GM23338 (cell line): ENCODE measurements at regions not wholly inside any gene's neighbourhood (a gene's known extent, or its start where the extent isn't known, plus 50 kb on each side); places are given as distances from the start of the nearest gene placed in this dataset.

Experiments used
- ATAC-seq: fragments of 200-7000 bp; cut with Tn5 transposase; 3 replicates; pipeline ENCODE4 v1.9.1; 2020
- DNase-seq: peaks from one replicate; pipeline ENCODE4 v3.0.0-alpha.2; 2015; ENCODE audit warnings: low spot score
- H2AFZ ChIP-seq: fragments of 200-600 bp; sonication (generic); 2 replicates; pipeline ENCODE4 v1.8.0; 2016; ENCODE audit warnings: antibody characterized with exemption, mild to moderate bottlenecking, moderate library complexity
- H3F3A ChIP-seq: fragments of 200-600 bp; sonication (generic); replicated peaks from 2 replicates; pipeline ENCODE4 v1.8.0; 2017; ENCODE audit warnings: antibody characterized with exemption, mixed run types, low read depth
- H3K27ac ChIP-seq: fragments of 200-600 bp; sonication (generic); 2 replicates; pipeline ENCODE4 v1.6.1; 2016; ENCODE audit warnings: low read depth
- H3K27me3 ChIP-seq: fragments of 200-600 bp; sonication (generic); 2 replicates; pipeline ENCODE4 v1.8.0; 2016; ENCODE audit warnings: mild to moderate bottlenecking, mixed run types, moderate library complexity; ENCODE audit not compliant: insufficient read depth
- H3K36me3 ChIP-seq: fragments of 200-600 bp; sonication (generic); 2 replicates; pipeline ENCODE4 v1.8.0; 2016; ENCODE audit warnings: mild to moderate bottlenecking; ENCODE audit not compliant: insufficient read depth
- H3K4me1 ChIP-seq: fragments of 200-600 bp; sonication (generic); 2 replicates; pipeline ENCODE4 v1.8.0; 2016; ENCODE audit warnings: mild to moderate bottlenecking, moderate library complexity; ENCODE audit not compliant: insufficient read depth
- H3K4me2 ChIP-seq: fragments of 200-600 bp; sonication (generic); 2 replicates; pipeline ENCODE4 v1.7.1; 2017; ENCODE audit warnings: mixed run types
- H3K4me3 ChIP-seq: fragments of 200-600 bp; sonication (generic); 2 replicates; pipeline ENCODE4 v1.6.1; 2016; ENCODE audit warnings: mixed run types
- H3K79me2 ChIP-seq: fragments of 200-600 bp; sonication (generic); replicated peaks from 2 replicates; pipeline ENCODE4 v1.8.0; 2017; ENCODE audit warnings: mild to moderate bottlenecking; ENCODE audit not compliant: insufficient read depth
- H3K9me2 ChIP-seq: fragments of 200-600 bp; sonication (generic); 2 replicates; pipeline ENCODE4 v1.8.0; 2017; ENCODE audit not compliant: insufficient read depth
- H4K20me1 ChIP-seq: fragments of 200-600 bp; sonication (generic); replicated peaks from 2 replicates; pipeline ENCODE4 v1.8.0; 2017; ENCODE audit warnings: mild to moderate bottlenecking; ENCODE audit not compliant: insufficient read depth
- H3K27ac Mint-ChIP-seq: 2 replicates; pipeline ENCODE4 v1.8.0; 2020; ENCODE audit warnings: inconsistent platforms, mild to moderate bottlenecking, moderate library complexity, mixed read lengths
- H3K27me3 Mint-ChIP-seq: 3 replicates; pipeline ENCODE4 v1.8.0; 2022; ENCODE audit warnings: low read depth, mild to moderate bottlenecking, moderate library complexity, mixed read lengths, inconsistent platforms; ENCODE audit not compliant: insufficient read depth, poor library complexity
- H3K36me3 Mint-ChIP-seq: 3 replicates; pipeline ENCODE4 v1.8.0; 2021; ENCODE audit warnings: low read depth, mild to moderate bottlenecking, inconsistent platforms, moderate library complexity, mixed read lengths
- H3K4me1 Mint-ChIP-seq: 3 replicates; pipeline ENCODE4 v1.8.0; 2020; ENCODE audit warnings: mild to moderate bottlenecking, inconsistent platforms, mixed read lengths
- H3K4me3 Mint-ChIP-seq: 3 replicates; pipeline ENCODE4 v1.8.0; 2021; ENCODE audit warnings: moderate library complexity, mild to moderate bottlenecking, inconsistent platforms, mixed read lengths
- H3K9me3 Mint-ChIP-seq: 3 replicates; pipeline ENCODE4 v1.8.0; 2020; ENCODE audit warnings: moderate library complexity, mild to moderate bottlenecking, inconsistent platforms, mixed read lengths
- CREB1 ChIP-seq: fragments of 250-450 bp; sonication (Bioruptor Pico); IDR thresholded peaks from 2 replicates; pipeline ENCODE4 v1.5.0; 2020; ENCODE audit warnings: low read depth, mild to moderate bottlenecking, moderate library complexity
- ETS1 ChIP-seq: IDR thresholded peaks from 2 replicates; pipeline ENCODE4 v1.6.1; 2016; ENCODE audit warnings: antibody characterized with exemption
- EZH2 ChIP-seq: fragments of 200-600 bp; sonication (generic); IDR thresholded peaks from one replicate; pipeline ENCODE4 v1.8.0; 2017; ENCODE audit warnings: antibody characterized with exemption, mild to moderate bottlenecking, low read depth; ENCODE audit not compliant: unreplicated experiment
- EZH2phosphoT487 ChIP-seq: fragments of 200-600 bp; sonication (generic); IDR thresholded peaks from one replicate; pipeline ENCODE4 v1.8.1; 2018; ENCODE audit warnings: antibody characterized with exemption; ENCODE audit not compliant: unreplicated experiment
- JUNB ChIP-seq: IDR thresholded peaks from one replicate; pipeline ENCODE4 v1.6.1; 2016; ENCODE audit warnings: antibody characterized with exemption; ENCODE audit not compliant: unreplicated experiment
- NANOG ChIP-seq: IDR thresholded peaks from 2 replicates; pipeline ENCODE4 v1.6.1; 2016; ENCODE audit warnings: antibody characterized with exemption, borderline replicate concordance
- POLR2AphosphoS5 ChIP-seq: IDR thresholded peaks from 2 replicates; pipeline ENCODE4 v1.6.1; 2016; ENCODE audit warnings: antibody characterized with exemption, low read depth
- STAT1 ChIP-seq: IDR thresholded peaks from one replicate; pipeline ENCODE4 v1.6.1; 2016; ENCODE audit warnings: antibody characterized with exemption; ENCODE audit not compliant: unreplicated experiment
- ZNF114 ChIP-seq: fragments of 250-450 bp; sonication (Bioruptor Pico); IDR thresholded peaks from 2 replicates; pipeline ENCODE4 v1.5.0; 2020; ENCODE audit warnings: mild to moderate bottlenecking, moderate library complexity
- ZNF331 ChIP-seq: fragments of 250-450 bp; sonication (Bioruptor Pico); IDR thresholded peaks from 2 replicates; pipeline ENCODE4 v1.5.0; 2020; ENCODE audit warnings: low read depth, mild to moderate bottlenecking, moderate library complexity
- TF ChIP-seq, protein P1 (sequence below): IDR thresholded peaks from one replicate; pipeline ENCODE4 v1.6.1; 2018; ENCODE audit warnings: antibody characterized with exemption; ENCODE audit not compliant: unreplicated experiment
- TF ChIP-seq, protein P2 (sequence below): fragments of 250-450 bp; sonication (Bioruptor Pico); IDR thresholded peaks from 2 replicates; pipeline ENCODE4 v1.5.0; 2020; ENCODE audit warnings: mild to moderate bottlenecking, moderate library complexity

- TF ChIP-seq EZH2: no peak
- no peak for TF ChIP-seq ETS1
These were observed 923.7 kb upstream of the CNTNAP5 start (continued) for GRCh38 chr2:123101434-123101833.

DNA sequence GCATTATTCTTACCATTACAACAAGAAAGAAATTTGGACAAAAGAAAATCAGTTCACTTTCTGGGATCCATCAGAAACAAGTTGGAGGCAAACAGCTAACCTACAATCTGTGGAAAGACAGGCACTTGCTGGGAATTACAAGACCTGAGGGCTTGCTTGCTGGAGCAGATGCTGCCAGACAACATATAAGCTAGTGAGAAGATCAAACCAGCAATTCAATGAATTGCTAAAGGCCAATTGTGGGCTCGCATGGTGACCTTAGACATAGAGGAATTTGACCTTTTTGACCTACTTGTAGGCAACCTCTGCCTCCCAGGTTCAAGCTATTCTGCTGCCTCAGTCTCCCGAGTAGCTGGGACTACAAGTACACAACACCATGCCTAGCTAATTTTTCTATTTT, 921.2 kb upstream of the CNTNAP5 start:
- no peaks in the 10 kb centered on the region for H3K4me1 ChIP-seq
- DNase-seq (no peak), ATAC-seq (no peak)
- Mint-ChIP-seq H3K27ac (no peak overlapping the region), H3K4me1 (no peaks in the 10 kb centered on the region), H3K27me3 (peaks cover 1% of the 10 kb centered on the region), H3K4me3 (no peak overlapping the region), H3K36me3 (no peaks in the 10 kb centered on the region), H3K9me3 (no peaks in the 10 kb centered on the region)
- peaks cover 4% of the 10 kb centered on the region; the same call in 1 of the 2 replicates for H3K9me2 ChIP-seq
- no peak overlapping the region for H3K27ac ChIP-seq
- no peaks in the 10 kb centered on the region for H4K20me1 ChIP-seq
- no peak overlapping the region for H3K4me2 ChIP-seq
- no peak overlapping the region for H2AFZ ChIP-seq
- H3K36me3 ChIP-seq: no peaks in the 10 kb centered on the region
- no peaks in the 10 kb centered on the region for H3F3A ChIP-seq
- H3K4me3 ChIP-seq: no peak overlapping the region
- H3K79me2 ChIP-seq: no peaks in the 10 kb centered on the region
- H3K27me3 ChIP-seq: no peaks in the 10 kb centered on the region
- TF ChIP-seq NANOG (no peak), EZH2phosphoT487 (no peak), CREB1 (CRISPR knock-in tag) (no peak), STAT1 (no peak), POLR2AphosphoS5 (no peak), JUNB (no peak), ZNF114 (CRISPR knock-in tag) (no peak), ETS1 (no peak), ZNF331 (CRISPR knock-in tag) (no peak)
- TF ChIP-seq, protein P1, sequence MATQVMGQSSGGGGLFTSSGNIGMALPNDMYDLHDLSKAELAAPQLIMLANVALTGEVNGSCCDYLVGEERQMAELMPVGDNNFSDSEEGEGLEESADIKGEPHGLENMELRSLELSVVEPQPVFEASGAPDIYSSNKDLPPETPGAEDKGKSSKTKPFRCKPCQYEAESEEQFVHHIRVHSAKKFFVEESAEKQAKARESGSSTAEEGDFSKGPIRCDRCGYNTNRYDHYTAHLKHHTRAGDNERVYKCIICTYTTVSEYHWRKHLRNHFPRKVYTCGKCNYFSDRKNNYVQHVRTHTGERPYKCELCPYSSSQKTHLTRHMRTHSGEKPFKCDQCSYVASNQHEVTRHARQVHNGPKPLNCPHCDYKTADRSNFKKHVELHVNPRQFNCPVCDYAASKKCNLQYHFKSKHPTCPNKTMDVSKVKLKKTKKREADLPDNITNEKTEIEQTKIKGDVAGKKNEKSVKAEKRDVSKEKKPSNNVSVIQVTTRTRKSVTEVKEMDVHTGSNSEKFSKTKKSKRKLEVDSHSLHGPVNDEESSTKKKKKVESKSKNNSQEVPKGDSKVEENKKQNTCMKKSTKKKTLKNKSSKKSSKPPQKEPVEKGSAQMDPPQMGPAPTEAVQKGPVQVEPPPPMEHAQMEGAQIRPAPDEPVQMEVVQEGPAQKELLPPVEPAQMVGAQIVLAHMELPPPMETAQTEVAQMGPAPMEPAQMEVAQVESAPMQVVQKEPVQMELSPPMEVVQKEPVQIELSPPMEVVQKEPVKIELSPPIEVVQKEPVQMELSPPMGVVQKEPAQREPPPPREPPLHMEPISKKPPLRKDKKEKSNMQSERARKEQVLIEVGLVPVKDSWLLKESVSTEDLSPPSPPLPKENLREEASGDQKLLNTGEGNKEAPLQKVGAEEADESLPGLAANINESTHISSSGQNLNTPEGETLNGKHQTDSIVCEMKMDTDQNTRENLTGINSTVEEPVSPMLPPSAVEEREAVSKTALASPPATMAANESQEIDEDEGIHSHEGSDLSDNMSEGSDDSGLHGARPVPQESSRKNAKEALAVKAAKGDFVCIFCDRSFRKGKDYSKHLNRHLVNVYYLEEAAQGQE: no peak
- TF ChIP-seq, protein P2, sequence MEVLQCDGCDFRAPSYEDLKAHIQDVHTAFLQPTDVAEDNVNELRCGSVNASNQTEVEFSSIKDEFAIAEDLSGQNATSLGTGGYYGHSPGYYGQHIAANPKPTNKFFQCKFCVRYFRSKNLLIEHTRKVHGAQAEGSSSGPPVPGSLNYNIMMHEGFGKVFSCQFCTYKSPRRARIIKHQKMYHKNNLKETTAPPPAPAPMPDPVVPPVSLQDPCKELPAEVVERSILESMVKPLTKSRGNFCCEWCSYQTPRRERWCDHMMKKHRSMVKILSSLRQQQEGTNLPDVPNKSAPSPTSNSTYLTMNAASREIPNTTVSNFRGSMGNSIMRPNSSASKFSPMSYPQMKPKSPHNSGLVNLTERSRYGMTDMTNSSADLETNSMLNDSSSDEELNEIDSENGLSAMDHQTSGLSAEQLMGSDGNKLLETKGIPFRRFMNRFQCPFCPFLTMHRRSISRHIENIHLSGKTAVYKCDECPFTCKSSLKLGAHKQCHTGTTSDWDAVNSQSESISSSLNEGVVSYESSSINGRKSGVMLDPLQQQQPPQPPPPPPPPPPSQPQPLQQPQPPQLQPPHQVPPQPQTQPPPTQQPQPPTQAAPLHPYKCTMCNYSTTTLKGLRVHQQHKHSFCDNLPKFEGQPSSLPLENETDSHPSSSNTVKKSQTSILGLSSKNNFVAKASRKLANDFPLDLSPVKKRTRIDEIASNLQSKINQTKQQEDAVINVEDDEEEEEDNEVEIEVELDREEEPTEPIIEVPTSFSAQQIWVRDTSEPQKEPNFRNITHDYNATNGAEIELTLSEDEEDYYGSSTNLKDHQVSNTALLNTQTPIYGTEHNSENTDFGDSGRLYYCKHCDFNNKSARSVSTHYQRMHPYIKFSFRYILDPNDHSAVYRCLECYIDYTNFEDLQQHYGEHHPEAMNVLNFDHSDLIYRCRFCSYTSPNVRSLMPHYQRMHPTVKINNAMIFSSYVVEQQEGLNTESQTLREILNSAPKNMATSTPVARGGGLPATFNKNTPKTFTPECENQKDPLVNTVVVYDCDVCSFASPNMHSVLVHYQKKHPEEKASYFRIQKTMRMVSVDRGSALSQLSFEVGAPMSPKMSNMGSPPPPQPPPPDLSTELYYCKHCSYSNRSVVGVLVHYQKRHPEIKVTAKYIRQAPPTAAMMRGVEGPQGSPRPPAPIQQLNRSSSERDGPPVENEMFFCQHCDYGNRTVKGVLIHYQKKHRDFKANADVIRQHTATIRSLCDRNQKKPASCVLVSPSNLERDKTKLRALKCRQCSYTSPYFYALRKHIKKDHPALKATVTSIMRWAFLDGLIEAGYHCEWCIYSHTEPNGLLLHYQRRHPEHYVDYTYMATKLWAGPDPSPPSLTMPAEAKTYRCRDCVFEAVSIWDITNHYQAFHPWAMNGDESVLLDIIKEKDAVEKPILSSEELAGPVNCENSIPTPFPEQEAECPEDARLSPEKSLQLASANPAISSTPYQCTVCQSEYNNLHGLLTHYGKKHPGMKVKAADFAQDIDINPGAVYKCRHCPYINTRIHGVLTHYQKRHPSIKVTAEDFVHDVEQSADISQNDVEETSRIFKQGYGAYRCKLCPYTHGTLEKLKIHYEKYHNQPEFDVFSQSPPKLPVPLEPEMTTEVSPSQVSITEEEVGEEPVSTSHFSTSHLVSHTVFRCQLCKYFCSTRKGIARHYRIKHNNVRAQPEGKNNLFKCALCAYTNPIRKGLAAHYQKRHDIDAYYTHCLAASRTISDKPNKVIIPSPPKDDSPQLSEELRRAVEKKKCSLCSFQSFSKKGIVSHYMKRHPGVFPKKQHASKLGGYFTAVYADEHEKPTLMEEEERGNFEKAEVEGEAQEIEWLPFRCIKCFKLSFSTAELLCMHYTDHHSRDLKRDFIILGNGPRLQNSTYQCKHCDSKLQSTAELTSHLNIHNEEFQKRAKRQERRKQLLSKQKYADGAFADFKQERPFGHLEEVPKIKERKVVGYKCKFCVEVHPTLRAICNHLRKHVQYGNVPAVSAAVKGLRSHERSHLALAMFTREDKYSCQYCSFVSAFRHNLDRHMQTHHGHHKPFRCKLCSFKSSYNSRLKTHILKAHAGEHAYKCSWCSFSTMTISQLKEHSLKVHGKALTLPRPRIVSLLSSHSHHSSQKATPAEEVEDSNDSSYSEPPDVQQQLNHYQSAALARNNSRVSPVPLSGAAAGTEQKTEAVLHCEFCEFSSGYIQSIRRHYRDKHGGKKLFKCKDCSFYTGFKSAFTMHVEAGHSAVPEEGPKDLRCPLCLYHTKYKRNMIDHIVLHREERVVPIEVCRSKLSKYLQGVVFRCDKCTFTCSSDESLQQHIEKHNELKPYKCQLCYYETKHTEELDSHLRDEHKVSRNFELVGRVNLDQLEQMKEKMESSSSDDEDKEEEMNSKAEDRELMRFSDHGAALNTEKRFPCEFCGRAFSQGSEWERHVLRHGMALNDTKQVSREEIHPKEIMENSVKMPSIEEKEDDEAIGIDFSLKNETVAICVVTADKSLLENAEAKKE: no peak
